Activated naive CD4-positive, alpha-beta T cell treated with anti-CD3 and anti-CD28 coated beads for 36 hours (primary cell): ENCODE measurements at regions not wholly inside any gene's neighbourhood (a gene's known extent, or its start where the extent isn't known, plus 50 kb on each side); places are given as distances from the start of the nearest gene placed in this dataset.

Experiments used
- CTCF ChIA-PET: fragments of 350-600 bp; sonication (Branson Sonifier 250); formaldehyde crosslinking; loops from one replicate; lab custom pipeline; 2021; ENCODE audit warnings: antibody characterized with exemption; lab: Charles Lee
- DNase-seq: peaks from one replicate; pipeline ENCODE4 v3.0.0-alpha.2; 2020
- H3K27ac Mint-ChIP-seq: one replicate; pipeline ENCODE4 v1.8.0; 2021; ENCODE audit warnings: mild to moderate bottlenecking, mixed read lengths
- H3K27me3 Mint-ChIP-seq: one replicate; pipeline ENCODE4 v1.8.0; 2021; ENCODE audit warnings: low read depth, mixed read lengths
- H3K36me3 Mint-ChIP-seq: one replicate; pipeline ENCODE4 v1.8.0; 2021; ENCODE audit warnings: low read depth, mixed read lengths
- H3K4me1 Mint-ChIP-seq: one replicate; pipeline ENCODE4 v1.8.0; 2021; ENCODE audit warnings: low read depth, mixed read lengths
- H3K4me3 Mint-ChIP-seq: one replicate; pipeline ENCODE4 v1.8.0; 2021; ENCODE audit warnings: mild to moderate bottlenecking, moderate library complexity, mixed read lengths
- H3K9me3 Mint-ChIP-seq: one replicate; pipeline ENCODE4 v1.8.0; 2021; ENCODE audit warnings: mixed read lengths
- intact Hi-C: fragments of 100-400 bp; cut with micrococcal nuclease; formaldehyde crosslinking; loops from one replicate; pipeline ENCODE4 v1.15.1; 2023

DNA sequence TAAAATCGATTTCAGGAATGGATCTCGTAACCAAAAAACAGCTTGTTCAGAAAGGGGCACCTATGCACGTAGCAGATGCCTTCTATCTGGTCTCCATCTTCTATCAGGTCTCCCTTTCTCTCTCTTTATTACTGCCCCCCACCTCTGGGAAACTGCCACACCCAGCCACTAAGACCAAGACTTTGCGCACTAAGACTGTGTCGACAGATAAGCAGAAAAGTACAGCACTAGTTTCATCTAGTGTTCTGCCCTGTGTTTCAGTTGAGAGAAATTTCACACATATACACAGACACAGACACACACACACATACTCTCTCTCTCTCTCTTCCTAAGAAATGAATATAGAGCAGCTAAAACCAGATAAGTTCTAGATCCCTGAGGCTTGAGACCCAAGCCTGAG, 210.1 kb upstream of the MAP3K1 start:
- DNase-seq, result no peak
- no peaks in the 10 kb centered on the region for H3K9me3 Mint-ChIP-seq
- CTCF ChIA-PET, result interaction anchor here (0.6 to 1.3 kb wide), 2 partner anchors 16 to 114 kb away, joined by 4 read pairs; no protein-coding TSS in a partner anchor
- no peaks in the 10 kb centered on the region for H3K27me3 Mint-ChIP-seq
- H3K4me3 Mint-ChIP-seq, result no peak overlapping the region
- H3K4me1 Mint-ChIP-seq, result peaks cover 33% of the 10 kb centered on the region
- H3K36me3 Mint-ChIP-seq, result no peaks in the 10 kb centered on the region
- H3K27ac Mint-ChIP-seq, result no peak overlapping the region
- intact Hi-C loops, result no loop called here

DNA sequence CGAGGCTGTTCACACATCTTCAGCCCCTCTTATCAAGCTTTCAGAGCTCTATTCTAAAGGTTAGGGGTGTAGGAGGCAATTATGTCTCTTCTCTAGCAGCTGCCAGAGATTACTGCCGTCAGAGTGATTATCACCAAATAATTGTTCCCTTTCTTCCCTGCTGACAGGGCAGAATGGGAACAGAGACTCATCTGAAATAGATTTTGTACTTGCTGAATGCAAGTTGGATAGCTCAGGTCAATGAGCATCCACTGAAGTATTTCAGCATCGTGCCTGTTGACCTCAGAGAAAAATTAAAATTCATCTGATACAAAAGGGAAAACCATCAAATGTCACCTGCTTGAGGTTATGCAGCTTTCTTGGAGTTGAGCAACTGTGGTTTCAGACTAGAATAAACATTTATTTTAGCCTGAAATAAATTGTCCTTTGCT, 213.7 kb upstream of the MAP3K1 start:
- CTCF ChIA-PET, result no interaction called here
- Mint-ChIP-seq H3K27me3 (no peaks in the 10 kb centered on the region), H3K9me3 (no peaks in the 10 kb centered on the region), H3K27ac (no peak overlapping the region), H3K4me1 (peaks cover 17% of the 10 kb centered on the region), H3K4me3 (no peak overlapping the region), H3K36me3 (no peaks in the 10 kb centered on the region)
- intact Hi-C loops, result no loop called here
- no peak for DNase-seq

DNA sequence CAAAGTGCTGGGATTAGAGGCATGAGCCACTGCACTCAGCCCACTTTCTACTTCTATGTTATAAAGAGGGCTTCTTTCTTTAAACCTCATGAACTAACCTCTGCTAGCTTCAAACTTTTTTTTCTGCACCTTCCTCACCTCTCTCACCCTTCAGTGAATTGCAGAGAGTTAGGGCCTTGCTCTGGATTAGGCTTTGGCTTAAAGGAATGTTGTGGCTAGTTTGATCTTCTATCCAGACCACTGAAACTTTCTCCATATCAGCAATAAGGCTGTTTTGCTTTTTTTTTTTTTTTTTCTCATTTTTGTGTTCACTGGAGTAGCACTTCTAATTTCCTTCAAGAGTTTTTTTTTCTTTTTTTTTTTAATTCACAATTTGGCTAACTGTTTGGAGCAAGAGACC, 216.4 kb upstream of the MAP3K1 start:
- peak overlapping the region; percentile 1 for H3K27ac Mint-ChIP-seq
- H3K27me3 Mint-ChIP-seq, result no peaks in the 10 kb centered on the region
- intact Hi-C loops, result no loop called here
- DNase-seq, result no peak
- H3K36me3 Mint-ChIP-seq, result no peaks in the 10 kb centered on the region
- H3K4me3 Mint-ChIP-seq, result no peak overlapping the region
- CTCF ChIA-PET, result no interaction called here
- H3K4me1 Mint-ChIP-seq, result peaks cover 21% of the 10 kb centered on the region
- H3K9me3 Mint-ChIP-seq, result no peaks in the 10 kb centered on the region

DNA sequence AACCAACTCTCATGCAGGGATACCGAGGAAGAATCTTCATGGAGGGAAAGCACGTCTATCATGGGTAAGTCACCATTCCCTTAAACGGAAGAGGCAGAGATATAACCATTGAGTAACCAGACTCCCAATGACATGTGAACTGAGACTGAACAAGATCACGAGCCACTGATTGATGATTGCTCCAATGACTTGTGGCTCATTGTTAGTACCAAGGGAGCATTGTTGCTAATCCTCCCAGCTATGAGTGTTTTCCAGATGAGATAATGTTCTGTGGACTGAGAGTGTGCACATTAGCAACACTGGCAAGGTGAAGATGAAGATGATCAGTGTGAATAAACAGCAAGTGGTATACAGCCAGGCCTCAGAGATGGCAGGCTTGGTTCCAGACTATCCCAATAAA, 219.2 kb upstream of the MAP3K1 start:
- no peaks in the 10 kb centered on the region for H3K27me3 Mint-ChIP-seq

DNA sequence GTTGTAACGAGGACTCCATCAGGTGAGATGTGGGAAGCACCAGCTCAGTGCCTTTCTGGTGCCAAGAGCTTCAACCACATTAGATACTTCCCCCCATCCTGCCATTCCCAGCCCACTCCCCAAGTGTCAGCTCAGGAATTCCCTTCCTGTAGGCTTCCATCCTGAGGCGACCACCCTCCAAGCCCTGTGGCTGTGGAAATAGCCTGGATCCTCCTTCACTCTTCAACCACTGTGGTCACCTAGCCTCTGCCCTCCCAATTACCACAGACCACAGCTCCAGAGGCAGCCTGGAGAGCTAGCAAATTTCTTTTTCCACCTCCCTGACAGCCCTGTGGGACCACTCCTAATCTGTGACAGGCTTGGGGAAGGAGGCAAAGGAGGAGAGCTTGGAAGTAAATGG, 219.8 kb upstream of the MAP3K1 start:
- no peaks in the 10 kb centered on the region for H3K27me3 Mint-ChIP-seq
- CTCF ChIA-PET, result interaction anchor here (0.7 kb wide), 1 partner anchor 12 kb away, joined by 3 read pairs; no protein-coding TSS in a partner anchor
- no peak overlapping the region for H3K27ac Mint-ChIP-seq
- H3K4me3 Mint-ChIP-seq, result no peak overlapping the region
- no peaks in the 10 kb centered on the region for H3K9me3 Mint-ChIP-seq
- H3K36me3 Mint-ChIP-seq, result no peaks in the 10 kb centered on the region
- intact Hi-C loops, result loop anchor here (1.0 kb wide), 1 partner anchor 8 kb away; no protein-coding TSS in a partner anchor
- peaks cover 15% of the 10 kb centered on the region for H3K4me1 Mint-ChIP-seq
- no peak for DNase-seq

More for the DNA sequence above, 219.2 kb upstream of the MAP3K1 start:
- Mint-ChIP-seq H3K4me1 (peaks cover 15% of the 10 kb centered on the region), H3K36me3 (no peaks in the 10 kb centered on the region), H3K4me3 (no peak overlapping the region), H3K9me3 (no peaks in the 10 kb centered on the region), H3K27ac (no peak overlapping the region)
- CTCF ChIA-PET, result interaction anchor here (0.7 kb wide), 1 partner anchor 11 kb away, joined by 3 read pairs; no protein-coding TSS in a partner anchor
- intact Hi-C loops, result no loop called here
- no peak for DNase-seq

DNA sequence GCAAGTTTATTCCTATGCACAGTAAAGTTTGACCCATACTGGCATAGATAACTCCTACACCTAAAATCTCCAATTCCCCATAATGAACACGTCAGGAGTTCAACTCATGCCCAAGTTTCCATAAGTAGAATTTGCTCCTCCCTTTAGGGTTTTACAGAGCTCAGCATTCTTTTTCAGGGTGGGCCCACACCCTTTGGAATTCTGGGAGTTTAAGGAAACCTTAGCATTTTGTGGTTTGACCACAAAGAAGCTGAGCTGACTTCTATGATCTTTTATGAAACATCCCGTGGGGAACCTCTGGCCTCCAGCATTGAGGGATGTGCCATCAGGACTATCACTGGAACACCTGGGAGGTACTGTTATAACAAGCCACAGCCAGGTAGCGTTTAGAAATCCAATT, 220.6 kb upstream of the MAP3K1 start:
- H3K4me3 Mint-ChIP-seq, result no peak overlapping the region
- intact Hi-C loops, result loop anchor here (1.0 kb wide), 1 partner anchor 7 kb away; no protein-coding TSS in a partner anchor
- no peaks in the 10 kb centered on the region for H3K9me3 Mint-ChIP-seq
- no peak for DNase-seq
- H3K4me1 Mint-ChIP-seq, result peaks cover 15% of the 10 kb centered on the region
- H3K27me3 Mint-ChIP-seq, result no peaks in the 10 kb centered on the region
- CTCF ChIA-PET, result no interaction called here
- H3K36me3 Mint-ChIP-seq, result no peaks in the 10 kb centered on the region
- H3K27ac Mint-ChIP-seq, result no peak overlapping the region

DNA sequence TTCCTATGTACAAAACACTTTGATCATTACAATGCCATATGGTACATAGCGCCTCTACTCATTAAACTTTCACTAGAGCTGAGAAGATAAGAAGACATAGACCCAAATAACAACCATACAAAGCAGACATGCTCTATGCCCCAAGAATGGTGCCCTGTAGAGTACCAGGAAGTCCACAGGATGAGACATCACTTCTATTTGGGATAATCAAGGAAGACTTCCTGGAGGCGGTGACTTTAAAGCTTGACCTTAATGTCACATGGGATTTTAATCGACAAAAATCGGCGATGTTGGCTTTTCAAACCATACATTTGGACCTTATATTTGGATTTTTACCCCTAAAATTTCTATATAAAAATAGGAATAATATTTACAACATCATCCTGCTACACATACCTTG, 224.3 kb upstream of the MAP3K1 start:
- Mint-ChIP-seq H3K4me3 (no peak overlapping the region), H3K27ac (no peak overlapping the region), H3K36me3 (no peaks in the 10 kb centered on the region), H3K27me3 (no peaks in the 10 kb centered on the region), H3K4me1 (peaks cover 37% of the 10 kb centered on the region), H3K9me3 (no peaks in the 10 kb centered on the region)
- CTCF ChIA-PET, result no interaction called here
- DNase-seq, result no peak
- intact Hi-C loops, result no loop called here

DNA sequence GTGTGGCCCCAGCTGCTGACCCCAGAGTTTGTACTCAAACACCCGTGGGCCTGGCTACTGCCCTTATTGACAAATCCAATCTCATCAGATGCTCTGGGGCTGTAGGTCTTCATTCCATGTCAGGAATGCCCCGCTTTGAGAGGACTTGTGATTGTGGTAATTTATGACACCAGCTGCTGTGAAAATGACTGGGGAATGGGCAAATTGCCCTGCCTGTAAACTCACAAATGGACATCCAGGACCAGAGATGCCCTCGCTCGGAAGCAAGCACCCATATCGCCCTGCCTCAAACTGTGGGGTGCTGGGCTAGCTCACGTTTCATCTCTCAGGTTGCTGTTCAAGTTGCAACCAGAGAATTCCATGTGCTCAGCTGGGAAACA, 225.9 kb upstream of the MAP3K1 start:
- CTCF ChIA-PET, result interaction anchor here (1.7 kb wide), 1 partner anchor 16 kb away, joined by 4 read pairs; no protein-coding TSS in a partner anchor
- Mint-ChIP-seq H3K9me3 (no peaks in the 10 kb centered on the region), H3K4me3 (no peak overlapping the region), H3K4me1 (peaks cover 40% of the 10 kb centered on the region), H3K27ac (peak overlapping the region; percentile 15), H3K36me3 (no peaks in the 10 kb centered on the region), H3K27me3 (no peaks in the 10 kb centered on the region)
- DNase-seq, result no peak
- intact Hi-C loops, result loop anchor here (5.0 kb wide), 3 partner anchors 107 to 317 kb away; no protein-coding TSS in a partner anchor

DNA sequence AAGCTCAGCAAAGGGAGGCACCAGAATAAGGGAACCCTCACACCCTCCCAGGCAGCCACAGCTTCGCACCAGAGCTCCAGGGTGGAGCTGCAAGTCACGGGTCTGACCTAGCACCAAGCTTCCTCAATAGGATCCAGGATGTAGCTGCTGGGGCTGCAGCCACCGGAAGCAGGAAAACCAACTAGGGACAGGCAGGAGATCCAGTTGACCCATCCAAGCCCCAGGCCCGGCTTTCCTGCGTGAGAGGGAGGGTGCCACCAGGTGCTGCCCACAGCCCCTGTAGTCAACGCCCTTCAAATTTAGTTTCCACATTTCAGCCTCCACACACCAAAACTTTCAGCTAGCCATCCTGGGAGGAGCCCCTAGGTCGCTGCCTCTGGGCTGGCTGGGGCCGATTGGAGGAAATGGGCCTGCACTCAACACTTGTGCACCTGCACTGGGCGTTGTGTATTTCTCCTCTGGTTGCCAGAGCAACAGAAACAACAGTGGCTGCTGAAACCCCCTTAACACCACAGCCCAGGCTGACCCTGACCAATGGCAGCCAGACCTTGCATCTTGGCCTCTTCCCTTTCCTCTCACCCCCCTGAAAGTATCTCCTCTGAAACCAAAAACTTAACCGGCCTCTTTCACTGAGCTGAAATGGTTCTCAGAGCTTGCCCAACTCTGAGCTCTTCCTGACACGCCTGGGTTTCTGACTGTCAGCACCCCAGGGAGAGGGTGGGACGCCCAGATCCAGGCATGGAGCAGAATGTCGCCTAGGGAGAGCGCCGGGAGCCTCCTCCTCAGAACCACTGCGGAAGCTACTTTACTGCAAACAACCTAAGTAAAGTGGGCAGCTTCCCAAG, 226.5 kb upstream of the MAP3K1 start:
- H3K36me3 Mint-ChIP-seq, result no peaks in the 10 kb centered on the region
- no peaks in the 10 kb centered on the region for H3K9me3 Mint-ChIP-seq
- H3K4me3 Mint-ChIP-seq, result no peak overlapping the region
- DNase-seq, result peak; percentile 52
- H3K4me1 Mint-ChIP-seq, result peaks cover 38% of the 10 kb centered on the region
- no peak overlapping the region for H3K27ac Mint-ChIP-seq
- H3K27me3 Mint-ChIP-seq, result no peaks in the 10 kb centered on the region
- CTCF ChIA-PET, result interaction anchor here (0.5 to 1.8 kb wide), 3 partner anchors 17 to 704 kb away, joined by 4 read pairs; no protein-coding TSS in a partner anchor
- intact Hi-C loops, result loop anchor here (5.0 kb wide), 3 partner anchors 107 to 317 kb away; no protein-coding TSS in a partner anchor

DNA sequence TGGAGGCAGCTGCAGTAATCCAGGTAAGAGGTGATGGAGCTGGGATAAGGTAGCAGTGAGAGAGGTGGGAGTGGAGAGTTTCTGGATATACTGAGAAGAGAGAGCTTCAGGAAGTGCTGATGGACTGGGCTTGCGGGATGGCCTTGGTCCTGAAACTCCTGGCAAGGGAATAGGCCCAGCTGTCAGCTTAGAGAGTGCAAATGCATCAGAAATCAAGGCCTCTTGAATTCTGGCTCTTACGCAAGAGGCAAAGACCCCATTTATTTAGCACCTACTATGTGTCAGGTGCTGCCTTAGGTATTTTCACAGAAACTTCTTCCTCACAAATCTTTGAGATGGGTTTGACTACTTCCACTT, 227.2 kb upstream of the MAP3K1 start:
- DNase-seq, result no peak

DNA sequence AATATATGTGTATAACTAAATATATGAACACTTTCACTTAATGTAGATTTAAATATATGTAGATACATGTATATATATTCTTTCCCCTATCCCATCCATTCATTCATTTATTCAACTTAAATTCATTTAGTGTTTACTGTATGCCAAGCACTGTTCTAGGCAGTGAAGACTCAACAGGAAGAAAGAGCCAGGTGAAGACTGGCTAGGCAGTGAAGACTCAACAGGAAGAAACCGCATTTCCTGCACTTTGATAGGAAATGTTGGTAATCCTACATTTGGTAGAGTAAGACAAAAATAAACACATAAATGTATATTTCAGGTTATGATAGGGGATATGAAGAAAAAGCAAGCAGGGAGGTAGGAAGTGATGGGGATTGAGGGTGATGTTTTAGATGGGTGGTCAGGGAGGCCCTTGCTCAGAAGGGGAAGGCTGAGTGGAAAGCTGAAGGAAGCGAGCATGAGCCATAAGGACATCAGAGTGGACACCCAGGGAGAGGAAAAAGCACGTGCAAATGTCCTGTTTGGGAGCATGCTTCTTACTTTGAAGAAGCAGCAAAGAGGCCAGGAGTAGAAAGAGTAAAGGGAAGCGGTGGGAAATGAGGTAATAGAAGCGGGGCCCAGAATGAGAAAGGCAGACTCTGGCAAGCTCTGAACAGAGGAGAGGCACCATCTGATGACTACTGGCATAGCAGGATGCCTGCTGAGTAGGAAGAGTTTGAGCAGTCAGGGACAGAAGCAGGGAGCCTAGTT, 227.8 kb upstream of the MAP3K1 start:
- DNase-seq, result no peak
- H3K4me3 Mint-ChIP-seq, result no peak overlapping the region
- no peaks in the 10 kb centered on the region for H3K27me3 Mint-ChIP-seq
- H3K4me1 Mint-ChIP-seq, result peaks cover 38% of the 10 kb centered on the region
- CTCF ChIA-PET, result interaction anchor here (1.0 to 1.8 kb wide), 2 partner anchors 83 to 317 kb away, joined by 3 to 4 read pairs; no protein-coding TSS in a partner anchor
- H3K27ac Mint-ChIP-seq, result peak overlapping the region; percentile 42
- no peaks in the 10 kb centered on the region for H3K9me3 Mint-ChIP-seq
- intact Hi-C loops, result loop anchor here (1.0 to 5.0 kb wide), 5 partner anchors 8 to 315 kb away; no protein-coding TSS in a partner anchor
- H3K36me3 Mint-ChIP-seq, result no peaks in the 10 kb centered on the region

More for the DNA sequence above, 227.2 kb upstream of the MAP3K1 start:
- peak overlapping the region; percentile 34 for H3K27ac Mint-ChIP-seq
- CTCF ChIA-PET, result interaction anchor here (0.5 to 1.8 kb wide), 4 partner anchors 17 to 703 kb away, joined by 3 to 4 read pairs (median 4); no protein-coding TSS in a partner anchor
- no peaks in the 10 kb centered on the region for H3K36me3 Mint-ChIP-seq
- H3K27me3 Mint-ChIP-seq, result no peaks in the 10 kb centered on the region
- intact Hi-C loops, result loop anchor here (5.0 kb wide), 3 partner anchors 106 to 316 kb away; no protein-coding TSS in a partner anchor
- peaks cover 38% of the 10 kb centered on the region for H3K4me1 Mint-ChIP-seq
- no peak overlapping the region for H3K4me3 Mint-ChIP-seq
- H3K9me3 Mint-ChIP-seq, result no peaks in the 10 kb centered on the region
